GM19324 (cell line): ENCODE measurements at regions not wholly inside any gene's neighbourhood (a gene's known extent, or its start where the extent isn't known, plus 50 kb on each side); places are given as distances from the start of the nearest gene placed in this dataset.

Experiments used
- ATAC-seq: cut with Tn5 transposase; IDR thresholded peaks from one replicate; pipeline ENCODE4 v1.9.1; 2021; ENCODE audit warnings: mild to moderate bottlenecking, moderate library complexity; ENCODE audit not compliant: unreplicated experiment, low FRiP score

DNA sequence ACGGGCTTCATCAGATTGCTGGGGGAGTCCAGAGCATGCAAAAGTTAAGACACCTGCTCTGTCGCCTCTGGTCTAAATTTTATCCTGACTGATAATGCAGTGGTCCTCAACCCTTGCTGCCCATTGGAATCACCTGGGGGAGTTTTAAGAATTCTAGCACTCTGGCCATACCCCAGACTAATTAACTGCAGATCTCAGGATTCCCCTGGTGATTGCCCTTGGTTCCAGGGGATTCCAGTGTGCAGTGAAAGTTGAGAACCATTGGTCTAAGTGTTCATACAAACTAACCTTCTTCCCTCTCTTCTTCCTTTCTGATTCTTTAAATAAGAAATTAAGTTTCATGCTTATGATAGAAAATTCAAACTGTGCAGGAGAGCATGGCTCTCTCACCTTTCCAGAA lies 105.7 kb upstream of the MGAT5 start:
- no peak for ATAC-seq

DNA sequence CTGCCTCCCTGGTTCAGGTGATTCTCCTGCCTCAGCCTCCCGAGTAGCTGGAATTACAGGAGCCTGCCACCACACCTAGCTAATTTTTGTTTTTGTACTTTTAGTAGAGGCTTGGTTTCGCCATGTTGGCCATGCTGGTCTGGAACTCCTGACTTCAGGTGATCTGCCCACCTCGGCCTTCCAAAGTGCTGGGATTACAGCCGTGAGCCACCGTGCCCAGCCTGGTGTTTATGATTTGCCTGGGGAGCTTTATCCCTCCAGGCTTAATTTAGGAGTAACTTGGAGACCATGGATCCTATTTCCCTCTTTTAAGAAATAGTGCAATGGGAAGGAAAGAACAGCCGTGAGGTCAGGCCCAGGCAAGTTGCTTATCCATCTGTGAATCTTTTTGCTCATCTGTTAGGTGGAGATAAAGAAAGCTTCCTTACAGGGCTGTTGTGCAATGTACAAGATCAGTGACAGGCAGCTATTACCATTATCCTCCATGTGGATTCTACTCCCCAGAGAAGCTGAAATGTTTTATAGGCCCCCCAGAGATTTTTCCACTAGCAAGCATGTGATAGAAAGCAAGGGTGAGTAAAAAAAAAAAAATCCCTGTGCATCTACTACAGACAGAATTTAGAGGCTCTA lies 104.9 kb upstream of the MGAT5 start:
- no peak for ATAC-seq

DNA sequence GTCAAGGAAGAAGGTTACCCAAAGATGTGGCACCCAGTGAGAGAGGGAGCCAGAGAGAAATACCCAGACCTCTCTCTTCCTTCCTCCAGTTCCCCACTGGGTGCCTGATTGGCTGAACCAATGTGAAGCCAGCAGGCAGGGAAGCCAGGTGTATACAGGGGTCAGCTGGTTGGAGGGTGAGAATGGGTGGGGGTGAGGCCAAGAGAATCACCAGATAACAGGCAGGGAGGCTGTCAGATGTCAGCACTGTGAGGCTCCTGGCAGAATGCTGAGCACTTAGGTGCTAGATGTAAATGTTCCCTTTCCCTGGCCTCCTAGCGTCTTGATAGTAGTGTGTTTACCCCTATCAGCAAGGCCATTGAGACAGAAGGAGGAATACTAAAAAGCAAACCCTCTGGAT lies 104.0 kb upstream of the MGAT5 start:
- ATAC-seq = no peak

DNA sequence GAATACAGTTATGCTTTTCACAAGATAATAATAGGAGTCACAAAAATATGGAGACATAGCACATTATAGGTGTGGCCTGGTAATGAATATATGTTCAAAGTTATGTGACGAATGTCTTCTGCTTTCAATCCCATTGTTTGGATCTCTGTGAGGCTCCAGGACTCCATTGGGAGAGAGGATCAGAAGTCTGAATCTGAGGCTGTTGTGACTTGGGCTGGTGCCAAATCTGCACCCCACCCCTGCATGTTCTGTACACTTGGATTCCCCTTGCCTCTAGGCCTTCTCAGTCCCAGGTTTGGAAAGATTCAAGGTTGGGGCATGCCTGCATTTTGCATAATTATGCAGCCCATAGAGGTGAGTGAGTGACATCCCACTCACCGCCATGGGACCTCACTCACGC lies 103.1 kb upstream of the MGAT5 start:
- no peak for ATAC-seq

DNA sequence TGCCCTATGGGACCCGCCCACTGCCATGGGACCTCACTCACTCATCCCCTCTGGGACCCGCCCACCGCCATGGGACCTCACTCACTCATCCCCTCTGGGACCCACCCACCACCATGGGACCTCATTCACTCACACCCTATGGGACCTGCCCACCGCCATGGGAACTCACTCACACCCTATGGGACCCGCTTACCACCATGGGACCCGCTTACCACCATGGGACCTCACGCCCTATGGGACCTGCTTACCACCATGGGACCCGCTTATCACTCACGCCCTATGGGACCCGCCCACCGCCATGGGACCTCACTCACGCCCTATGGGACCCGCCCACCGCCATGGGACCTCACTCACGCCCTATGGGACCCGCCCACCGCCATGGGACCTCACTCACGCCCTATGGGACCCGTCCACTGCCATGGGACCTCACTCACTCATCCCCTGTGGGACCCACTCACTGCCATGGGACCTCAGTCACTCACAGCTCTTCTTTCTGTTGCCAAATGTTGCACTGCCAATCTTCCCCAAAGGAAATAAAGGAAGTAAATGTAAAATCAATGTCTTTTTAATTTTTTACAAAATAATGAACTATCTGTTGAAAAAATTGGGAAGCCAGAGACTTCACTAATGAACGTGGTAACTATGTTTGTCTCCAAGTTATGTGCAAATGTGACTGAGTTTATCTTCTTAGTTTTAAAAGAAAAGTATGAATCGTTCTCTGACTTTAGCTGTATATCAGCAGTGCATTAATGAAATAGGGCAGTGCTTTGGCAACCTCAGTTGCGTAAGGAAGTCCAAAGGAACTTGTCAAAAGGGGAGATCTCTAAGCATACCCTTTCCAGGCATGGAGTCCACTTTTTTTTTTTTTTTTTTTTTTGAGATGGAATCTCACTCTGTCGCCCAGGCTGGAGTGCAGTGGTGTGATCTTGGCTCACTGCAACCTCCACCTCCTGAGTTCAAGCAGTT lies 101.5 kb upstream of the MGAT5 start:
- ATAC-seq = no peak

DNA sequence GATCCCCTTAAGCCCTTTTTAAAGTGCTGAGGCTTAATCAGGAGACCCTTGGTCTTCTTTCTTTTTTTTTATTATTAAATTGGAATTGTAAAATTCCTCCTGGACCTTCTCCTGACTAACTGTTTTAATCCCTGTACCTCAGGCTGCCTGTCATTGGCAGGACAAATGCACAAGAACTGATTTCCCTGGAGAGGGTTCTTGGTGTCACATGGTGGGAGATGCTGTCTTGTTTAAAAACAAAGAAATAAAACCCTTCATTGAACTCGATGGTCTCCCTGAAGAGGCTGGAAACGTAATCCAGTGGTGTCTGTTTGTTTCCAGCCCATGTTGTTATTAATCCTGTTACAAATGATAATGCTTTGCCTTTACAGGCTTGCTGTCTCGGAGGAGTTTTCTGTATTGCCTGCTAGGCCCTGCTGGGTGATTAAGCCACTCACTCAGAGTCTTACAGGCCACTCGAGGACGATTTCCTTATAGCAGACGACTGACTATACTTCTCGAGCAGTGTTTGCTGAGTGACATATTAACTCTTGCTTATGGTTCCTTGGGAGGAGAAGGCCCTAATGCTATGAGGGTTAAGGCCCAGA lies 100.5 kb upstream of the MGAT5 start:
- ATAC-seq = no peak

DNA sequence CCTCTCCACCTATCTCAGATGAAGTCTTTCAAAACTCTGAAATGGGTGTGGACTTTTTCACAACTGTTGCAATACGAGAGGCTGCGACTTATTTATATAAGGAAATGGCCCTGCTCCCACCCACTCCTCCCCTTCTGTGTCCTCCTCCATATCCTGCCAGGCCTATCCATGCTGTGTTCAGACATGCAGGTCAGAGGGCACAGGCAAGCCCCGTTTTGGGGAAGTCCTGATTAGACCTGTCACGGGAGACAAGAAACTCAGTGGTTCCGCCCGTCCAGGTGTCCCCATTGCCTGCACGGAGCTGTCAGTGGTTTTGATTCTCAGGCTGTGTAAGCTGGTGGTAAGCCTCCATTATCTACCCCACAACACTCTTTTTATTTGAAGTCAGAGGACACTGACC lies 99.6 kb upstream of the MGAT5 start:
- ATAC-seq = no peak

DNA sequence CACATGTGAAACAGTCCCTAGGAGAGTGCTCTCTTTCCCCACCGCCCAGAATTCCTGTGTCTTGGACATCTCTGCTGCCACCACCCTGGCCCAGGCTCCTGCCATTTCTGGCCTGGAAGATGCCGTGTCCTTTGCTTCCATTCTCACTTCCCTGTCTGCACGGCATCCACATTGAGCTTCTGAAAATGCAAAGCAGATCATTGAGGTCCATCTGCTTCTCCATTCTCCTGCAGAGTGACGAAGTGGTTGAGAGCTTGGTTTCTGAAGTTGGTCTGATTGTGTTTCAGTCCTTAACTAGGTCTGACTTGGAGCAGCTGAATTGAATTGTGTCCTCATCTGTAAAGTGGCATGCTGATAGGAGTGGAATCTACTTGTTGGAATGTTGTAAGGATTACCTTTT lies 98.7 kb upstream of the MGAT5 start:
- ATAC-seq = peak; percentile 68

DNA sequence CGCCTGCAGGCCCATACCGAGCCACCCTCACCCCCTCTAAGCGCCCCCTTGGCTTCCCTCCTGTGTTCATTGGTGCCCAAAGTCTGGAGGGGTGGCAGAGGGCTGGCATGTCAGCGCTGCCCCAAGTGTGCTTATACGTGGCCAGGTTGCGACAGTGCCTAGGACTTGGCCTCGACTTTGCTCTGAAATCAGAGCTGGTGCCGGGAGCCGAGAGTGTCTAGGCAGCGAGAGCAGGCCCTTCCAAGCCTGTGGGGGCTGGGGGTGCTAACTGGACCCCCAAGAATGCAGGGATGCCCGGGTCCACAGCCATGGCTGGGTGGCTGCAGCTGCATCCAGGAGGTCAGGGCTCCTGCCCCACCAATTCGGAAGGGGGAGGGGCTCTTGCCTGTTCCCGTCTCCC lies 95.6 kb upstream of the MGAT5 start:
- ATAC-seq = no peak

DNA sequence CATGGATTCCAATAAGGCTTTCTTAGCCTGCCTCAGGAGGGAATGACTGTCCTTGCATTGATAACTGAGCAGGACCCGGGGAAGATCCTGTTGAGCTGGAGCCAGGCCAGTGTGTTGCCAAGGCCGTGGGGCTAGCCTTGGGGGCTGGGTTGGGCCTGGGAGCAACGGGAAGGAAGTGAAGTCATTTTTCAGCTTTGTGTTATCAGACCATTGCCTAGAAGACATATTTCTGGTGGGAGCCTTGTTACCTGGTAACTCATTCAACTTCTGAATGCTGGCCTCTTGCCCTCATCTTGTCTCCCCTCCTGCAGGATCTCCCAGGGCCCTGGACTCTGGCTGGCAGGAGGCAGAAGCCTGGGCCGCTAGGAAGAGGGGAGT lies 92.7 kb upstream of the MGAT5 start:
- ATAC-seq = no peak

DNA sequence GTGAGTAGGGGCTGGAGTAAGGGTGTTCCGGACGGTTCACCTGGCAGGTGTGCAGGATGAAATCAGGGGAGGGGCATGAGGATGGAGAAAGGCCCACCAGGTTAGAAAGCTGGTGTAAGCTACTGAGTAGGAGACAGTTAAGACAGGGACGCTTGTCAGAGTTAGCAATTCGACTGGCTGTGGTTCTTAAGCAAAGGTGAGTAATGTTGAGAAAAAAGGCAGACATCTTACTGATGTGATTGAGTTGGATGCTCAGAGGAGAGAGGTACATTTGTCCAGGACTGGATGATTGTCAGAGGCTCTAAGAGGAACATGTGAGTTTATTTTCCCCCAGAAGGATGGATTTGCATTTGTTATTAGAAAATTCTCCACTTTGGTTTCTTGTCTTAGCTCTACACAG lies 90.5 kb upstream of the MGAT5 start:
- no peak for ATAC-seq

DNA sequence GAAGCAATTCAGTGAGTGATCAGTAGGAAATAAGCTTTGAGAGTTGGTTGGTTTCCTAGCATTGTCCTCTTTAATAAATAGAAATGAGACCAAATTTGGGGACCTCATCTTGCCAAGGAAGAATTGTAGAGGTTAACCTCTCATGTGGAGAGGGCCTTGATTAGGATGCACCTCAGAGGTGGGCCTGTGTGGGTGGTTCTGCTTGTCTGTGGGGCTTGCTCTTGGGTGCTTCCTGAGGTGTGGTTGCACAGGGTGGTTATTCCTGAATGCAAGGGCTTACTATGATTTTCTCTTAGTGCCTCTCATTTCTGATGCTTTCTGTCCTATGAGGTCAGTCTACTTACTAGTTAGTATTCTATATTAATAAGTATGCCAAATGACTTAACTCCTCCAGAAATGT lies 89.6 kb upstream of the MGAT5 start:
- ATAC-seq = no peak

DNA sequence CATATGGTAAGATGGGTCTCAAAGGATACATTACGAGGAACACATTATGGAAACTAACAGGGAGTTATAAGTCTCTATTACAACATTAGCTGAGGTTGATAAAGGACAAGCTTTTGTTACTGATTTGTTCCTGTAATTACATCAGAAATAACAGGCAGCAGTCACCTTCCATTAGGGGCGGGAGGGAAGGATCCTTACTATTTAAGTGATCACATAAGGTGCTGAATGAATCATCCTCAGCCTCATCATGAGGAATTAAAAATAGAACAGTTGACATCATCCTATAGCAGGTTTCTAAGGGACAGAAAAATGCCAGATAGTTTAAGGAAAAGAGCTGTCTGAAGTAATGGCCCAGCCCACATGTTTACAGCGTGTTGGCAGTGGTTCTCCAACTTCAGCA lies 86.9 kb upstream of the MGAT5 start:
- no peak for ATAC-seq

DNA sequence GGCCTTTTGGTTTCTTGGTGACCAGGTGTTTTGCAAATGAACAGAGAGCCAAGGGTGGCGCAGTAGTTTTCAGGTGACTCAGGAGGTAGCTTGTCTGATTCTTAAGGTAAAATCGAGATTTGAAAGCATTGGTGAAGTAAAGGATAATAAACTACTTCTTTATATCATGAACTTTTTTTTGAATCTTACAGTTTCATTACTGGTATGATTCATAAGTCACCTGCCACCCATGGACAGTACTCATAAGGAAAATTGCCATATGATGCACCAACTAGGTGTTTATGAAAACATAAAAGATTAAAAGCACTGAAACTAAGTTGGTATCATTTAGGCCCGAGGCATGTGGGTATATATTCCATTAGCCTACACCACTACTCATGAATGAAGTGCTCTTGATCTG lies 84.1 kb upstream of the MGAT5 start:
- ATAC-seq = no peak

DNA sequence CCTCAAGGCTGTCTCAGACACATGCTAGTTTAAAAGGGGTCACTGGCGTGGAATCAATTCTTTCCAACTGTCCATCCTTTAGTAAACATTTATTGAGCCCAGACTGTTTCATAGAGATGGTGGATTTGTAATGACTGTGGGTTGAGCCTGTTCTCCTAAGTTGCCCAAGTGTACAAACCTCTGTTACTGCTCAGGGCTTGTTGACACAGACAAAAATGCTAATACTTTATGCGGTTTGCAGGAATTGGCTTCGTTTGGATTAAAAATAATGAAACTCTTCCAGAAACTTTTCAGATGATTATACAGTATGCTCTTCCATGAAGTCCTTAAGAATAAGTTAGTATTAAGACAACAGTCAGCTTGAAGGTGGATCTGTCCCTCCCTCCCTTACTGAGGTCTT lies 83.6 kb upstream of the MGAT5 start:
- ATAC-seq = no peak

DNA sequence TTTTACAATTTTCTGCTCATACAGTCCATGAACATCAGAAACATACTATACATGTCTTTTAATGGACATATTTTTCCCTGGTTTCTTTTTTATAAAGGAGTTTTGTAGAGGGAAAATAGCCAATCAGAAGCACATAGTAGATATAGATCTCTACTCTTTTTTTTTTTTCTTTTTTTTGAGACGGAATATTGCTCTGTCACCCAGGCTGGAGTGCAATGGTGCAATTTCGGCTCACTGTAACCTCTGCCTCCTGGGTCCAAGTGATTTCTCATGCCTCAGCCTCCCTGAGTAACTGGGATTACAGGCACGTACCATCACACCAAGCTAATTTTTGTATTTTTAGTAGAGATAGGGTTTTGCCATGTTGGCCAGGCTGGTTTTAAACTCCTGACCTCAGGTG lies 83.2 kb upstream of the MGAT5 start:
- ATAC-seq = no peak

DNA sequence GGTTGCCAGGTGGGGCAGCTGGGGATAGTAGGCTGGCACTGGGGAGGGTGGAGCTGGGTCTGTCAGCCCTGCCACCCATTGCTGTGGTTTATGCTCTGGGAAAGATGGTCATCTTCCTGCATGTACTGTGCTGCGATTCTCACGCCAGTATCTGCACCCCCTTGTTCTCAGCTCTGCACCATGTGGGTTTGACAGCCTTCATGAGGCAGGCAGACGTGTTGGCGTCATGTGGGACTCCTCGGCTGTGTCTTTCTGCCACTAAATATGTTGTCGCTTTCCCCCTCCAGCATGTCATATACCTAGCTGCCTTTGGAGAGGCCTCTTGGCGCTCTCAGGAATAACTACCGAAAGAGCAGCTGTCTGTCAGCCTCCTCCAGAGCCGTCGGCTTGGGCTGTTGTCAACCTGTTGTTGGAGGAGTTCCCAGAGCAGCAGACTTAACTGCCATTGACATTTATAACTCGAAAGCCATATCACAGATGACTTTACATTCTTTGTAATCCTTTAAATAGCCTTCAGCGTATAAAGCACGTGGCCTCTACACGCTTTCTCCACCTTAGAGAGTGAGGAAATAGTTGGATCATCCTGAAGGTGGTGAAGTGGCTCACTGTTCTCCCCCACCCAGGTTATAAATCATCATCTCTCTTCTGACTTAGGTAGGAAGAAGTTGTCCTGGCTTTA lies 80.4 kb upstream of the MGAT5 start:
- ATAC-seq = no peak

DNA sequence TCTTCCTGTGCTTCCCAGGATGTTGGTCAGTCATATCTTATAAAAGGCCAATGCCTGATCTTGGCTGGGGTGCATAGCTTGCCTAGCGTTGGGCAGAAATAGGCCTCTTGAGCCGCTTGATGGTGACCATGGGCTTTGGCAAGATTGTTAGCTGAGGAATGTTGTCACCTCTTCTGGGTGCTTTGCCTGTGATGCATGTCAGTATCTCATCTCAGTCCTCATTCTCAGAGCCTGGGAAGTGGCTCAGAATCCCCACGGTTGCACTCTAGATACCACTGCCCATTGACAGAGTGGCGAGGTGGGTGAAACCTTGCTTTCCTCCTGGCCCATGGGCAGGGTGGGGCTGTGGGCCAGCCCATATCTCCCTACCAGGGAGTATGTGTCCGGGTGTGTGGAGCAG lies 79.2 kb upstream of the MGAT5 start:
- ATAC-seq = no peak

DNA sequence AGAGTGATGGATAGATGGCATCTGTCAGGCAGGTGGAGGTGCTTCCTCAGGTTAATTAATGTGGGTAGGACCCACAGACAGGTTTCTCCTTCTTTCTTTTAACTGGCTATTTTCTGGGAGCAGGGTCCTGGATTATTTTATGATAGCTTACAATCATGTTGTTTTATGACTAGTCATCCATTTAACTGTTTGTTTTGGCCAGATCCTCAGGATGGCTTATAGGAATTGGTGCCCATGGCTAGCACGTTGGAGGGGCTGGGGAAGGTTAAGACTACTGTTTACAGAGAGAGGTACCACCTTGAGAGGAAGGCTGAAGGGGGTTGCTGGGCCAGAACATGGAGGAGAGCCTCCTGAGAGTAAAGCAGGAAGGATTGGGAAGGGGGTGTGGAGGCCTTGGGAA lies 78.0 kb upstream of the MGAT5 start:
- no peak for ATAC-seq

DNA sequence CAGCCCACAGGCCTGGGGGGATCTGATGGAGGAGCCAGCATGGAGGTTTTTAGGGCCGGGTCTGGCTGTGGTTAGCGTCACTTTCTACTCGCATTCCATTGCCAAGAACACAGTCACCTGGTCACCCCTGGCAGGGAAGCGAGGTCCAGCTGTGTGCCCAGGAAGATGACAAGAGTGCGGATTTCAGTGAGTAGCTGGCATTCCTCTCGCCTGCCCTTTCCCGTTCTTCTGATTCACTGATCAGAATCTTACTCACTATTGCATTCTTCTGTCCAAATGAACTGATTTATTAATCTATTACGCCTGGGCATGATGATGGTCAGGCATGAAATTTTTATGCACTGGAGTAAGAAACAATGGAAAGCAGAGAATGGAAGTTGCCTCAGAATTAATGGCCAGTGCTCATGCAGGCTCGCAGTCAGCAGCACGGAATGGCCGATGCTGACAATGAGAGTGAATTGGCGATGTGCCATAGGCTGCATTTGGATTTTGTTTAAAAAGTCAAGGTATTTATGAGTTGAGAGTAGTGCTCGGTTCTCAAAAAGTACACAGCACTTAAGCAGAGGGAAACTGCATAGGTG lies 76.4 kb upstream of the MGAT5 start:
- no peak for ATAC-seq
